IgD-negative memory B cell (primary cell): ENCODE measurements at regions not wholly inside any gene's neighbourhood (a gene's known extent, or its start where the extent isn't known, plus 50 kb on each side); places are given as distances from the start of the nearest gene placed in this dataset.
"Not testable (repeated sequence)": the region's sequence is repeated elsewhere in the genome, so short reads cannot be mapped to it uniquely, and the experiment has no call there.

Source experiments
- H3K27ac Mint-ChIP-seq, 3 donors: one replicate each; pipeline ENCODE4 v1.8.0; 2020 to 2022; ENCODE audit warnings: mild to moderate bottlenecking in 3 of 3, mixed read lengths in 3 of 3, moderate library complexity in 1 of 3
- H3K27me3 Mint-ChIP-seq: one replicate; pipeline ENCODE4 v1.8.0; 2021; ENCODE audit warnings: mixed read lengths
- H3K36me3 Mint-ChIP-seq: one replicate; pipeline ENCODE4 v1.8.0; 2020; ENCODE audit warnings: mild to moderate bottlenecking, mixed read lengths
- H3K4me1 Mint-ChIP-seq, 3 donors: one replicate each; pipeline ENCODE4 v1.8.0; 2020 to 2022; ENCODE audit warnings: mixed read lengths in 3 of 3, mild to moderate bottlenecking in 1 of 3
- H3K4me3 Mint-ChIP-seq, 4 donors: one replicate each; pipeline ENCODE4 v1.8.0; 2020 to 2022; ENCODE audit warnings: mild to moderate bottlenecking in 4 of 4, mixed read lengths in 4 of 4, moderate library complexity in 3 of 4
- H3K9me3 Mint-ChIP-seq, 3 donors: one replicate each; pipeline ENCODE4 v1.8.0; 2020 to 2021; ENCODE audit warnings: mixed read lengths in 3 of 3, mild to moderate bottlenecking in 1 of 3

GRCh38 chr4:54439831-54440243 lies 210.7 kb downstream of the PDGFRA start:
- peaks cover 0 to 4% (median 3%) of the 10 kb centered on the region in 3 donors for H3K9me3 Mint-ChIP-seq

GRCh38 chr4:54440394-54441136 lies 211.5 kb downstream of the PDGFRA start:
- Mint-ChIP-seq H3K4me3 (no peak overlapping the region), H3K4me1 (no peaks in the 10 kb centered on the region), H3K9me3 (peaks cover 0 to 4% (median 3%) of the 10 kb centered on the region in 3 donors), H3K27me3 (peaks cover 7% of the 10 kb centered on the region), H3K27ac (no peak overlapping the region), H3K36me3 (peaks cover 3% of the 10 kb centered on the region)

More at GRCh38 chr4:54439831-54440243, 210.7 kb downstream of the PDGFRA start:
- H3K4me1 Mint-ChIP-seq: no peaks in the 10 kb centered on the region
- no peak overlapping the region for H3K4me3 Mint-ChIP-seq
- peaks cover 3% of the 10 kb centered on the region for H3K36me3 Mint-ChIP-seq
- no peak overlapping the region for H3K27ac Mint-ChIP-seq
- peaks cover 7% of the 10 kb centered on the region for H3K27me3 Mint-ChIP-seq

GRCh38 chr4:54445866-54446265 lies 211.9 kb upstream of the KIT start:
- H3K4me1 Mint-ChIP-seq: no peaks in the 10 kb centered on the region
- no peak overlapping the region for H3K27ac Mint-ChIP-seq
- H3K4me3 Mint-ChIP-seq: no peak overlapping the region
- H3K36me3 Mint-ChIP-seq: peaks cover 3% of the 10 kb centered on the region
- H3K27me3 Mint-ChIP-seq: no peaks in the 10 kb centered on the region
- H3K9me3 Mint-ChIP-seq: peaks cover 0 to 21% (median 5%) of the 10 kb centered on the region in 3 donors

DNA sequence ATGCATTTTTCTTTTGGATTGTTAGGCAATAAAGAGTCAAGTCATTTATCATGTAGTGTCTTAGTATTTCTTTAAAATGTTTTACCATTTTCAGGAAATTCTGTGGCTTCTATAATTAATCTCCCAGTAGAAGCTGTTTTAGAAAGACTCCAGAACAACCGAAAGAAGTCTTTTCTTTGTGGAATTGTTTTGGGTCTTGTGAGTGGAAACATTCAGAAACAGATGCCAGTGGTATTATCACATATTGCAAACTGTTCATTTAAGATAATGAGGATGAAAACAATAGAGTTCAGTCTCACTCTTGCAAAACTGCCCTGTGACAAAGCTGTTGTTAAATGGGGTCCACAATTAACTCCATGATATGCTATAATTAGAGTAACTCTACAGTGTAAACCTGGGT lies 211.2 kb upstream of the KIT start:
- H3K36me3 Mint-ChIP-seq: peaks cover 3% of the 10 kb centered on the region
- H3K4me1 Mint-ChIP-seq: no peaks in the 10 kb centered on the region
- no peak overlapping the region for H3K27ac Mint-ChIP-seq
- no peaks in the 10 kb centered on the region for H3K27me3 Mint-ChIP-seq
- peaks cover 0 to 21% (median 5%) of the 10 kb centered on the region in 3 donors for H3K9me3 Mint-ChIP-seq
- no peak overlapping the region for H3K4me3 Mint-ChIP-seq

DNA sequence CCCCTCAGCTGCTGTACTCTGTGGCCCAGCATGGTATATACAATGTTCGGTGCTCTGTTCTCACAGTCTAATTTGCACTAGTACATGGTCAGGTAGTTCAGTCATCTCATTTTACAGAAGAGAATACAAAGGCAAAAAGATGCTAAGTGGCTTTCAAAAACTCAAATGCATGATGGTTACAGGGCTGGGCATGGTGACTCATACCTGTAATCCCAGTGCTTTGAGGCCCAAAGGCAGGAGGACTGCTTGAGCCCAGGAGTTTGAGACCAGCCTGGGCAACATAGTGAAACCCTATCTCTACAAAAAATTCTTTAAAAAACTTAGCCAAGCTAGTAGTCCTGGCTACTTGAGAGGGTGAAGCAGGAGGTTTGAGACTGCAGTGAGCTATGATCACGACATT lies 210.5 kb upstream of the KIT start:
- H3K4me3 Mint-ChIP-seq: no peak overlapping the region
- H3K27ac Mint-ChIP-seq: peak overlapping the region in 1 of 3 donors; percentile 12
- H3K9me3 Mint-ChIP-seq: peaks cover 0 to 23% (median 3%) of the 10 kb centered on the region in 3 donors
- H3K27me3 Mint-ChIP-seq: no peaks in the 10 kb centered on the region
- H3K36me3 Mint-ChIP-seq: peaks cover 3% of the 10 kb centered on the region
- H3K4me1 Mint-ChIP-seq: no peaks in the 10 kb centered on the region

GRCh38 chr4:54449999-54450398 lies 207.8 kb upstream of the KIT start:
- H3K27ac Mint-ChIP-seq: no peak overlapping the region
- no peak overlapping the region for H3K4me3 Mint-ChIP-seq
- H3K36me3 Mint-ChIP-seq: no peaks in the 10 kb centered on the region
- H3K27me3 Mint-ChIP-seq: no peaks in the 10 kb centered on the region
- H3K9me3 Mint-ChIP-seq: peaks cover 0 to 27% (median 3%) of the 10 kb centered on the region in 3 donors
- no peaks in the 10 kb centered on the region for H3K4me1 Mint-ChIP-seq

GRCh38 chr4:54466960-54467359 lies 190.8 kb upstream of the KIT start:
- H3K27ac Mint-ChIP-seq, H3K36me3 Mint-ChIP-seq, H3K4me3 Mint-ChIP-seq, H3K27me3 Mint-ChIP-seq, H3K4me1 Mint-ChIP-seq: not testable (repeated sequence)
- H3K9me3 Mint-ChIP-seq: peaks cover 9 to 17% (median 12%) of the 10 kb centered on the region in 3 donors

- Mint-ChIP-seq H3K9me3 (peaks cover 4 to 7% (median 4%) of the 10 kb centered on the region in 3 donors), H3K27ac (no peak overlapping the region), H3K27me3 (peaks cover 3% of the 10 kb centered on the region), H3K36me3 (peaks cover 3% of the 10 kb centered on the region), H3K4me3 (no peak overlapping the region), H3K4me1 (no peaks in the 10 kb centered on the region)
These were observed 184.6 kb upstream of the KIT start for GRCh38 chr4:54473077-54473545.

DNA sequence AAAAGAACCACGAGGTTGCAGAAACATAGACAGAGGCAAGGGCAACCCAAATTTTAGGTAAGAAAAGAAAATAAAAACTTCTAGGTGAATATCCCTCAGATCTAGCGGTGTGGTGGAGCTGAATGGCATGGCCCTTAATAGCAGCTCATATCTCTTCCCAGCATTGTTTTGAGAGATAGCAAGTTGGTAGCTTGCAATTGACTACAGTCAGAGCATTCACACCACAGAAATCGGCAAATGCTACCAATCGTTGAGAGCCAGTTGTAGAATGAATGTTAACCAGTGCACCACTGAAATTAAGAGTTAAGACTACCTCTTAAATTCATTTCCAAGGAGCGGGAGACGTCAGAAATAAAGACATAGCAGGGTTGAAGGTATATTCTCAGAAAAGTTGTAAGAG lies 184.0 kb upstream of the KIT start:
- Mint-ChIP-seq H3K27me3 (peaks cover 3% of the 10 kb centered on the region), H3K27ac (no peak overlapping the region), H3K36me3 (peaks cover under 1% of the 10 kb centered on the region), H3K9me3 (peaks cover 0 to 6% (median 3%) of the 10 kb centered on the region in 3 donors), H3K4me3 (no peak overlapping the region), H3K4me1 (no peaks in the 10 kb centered on the region)

DNA sequence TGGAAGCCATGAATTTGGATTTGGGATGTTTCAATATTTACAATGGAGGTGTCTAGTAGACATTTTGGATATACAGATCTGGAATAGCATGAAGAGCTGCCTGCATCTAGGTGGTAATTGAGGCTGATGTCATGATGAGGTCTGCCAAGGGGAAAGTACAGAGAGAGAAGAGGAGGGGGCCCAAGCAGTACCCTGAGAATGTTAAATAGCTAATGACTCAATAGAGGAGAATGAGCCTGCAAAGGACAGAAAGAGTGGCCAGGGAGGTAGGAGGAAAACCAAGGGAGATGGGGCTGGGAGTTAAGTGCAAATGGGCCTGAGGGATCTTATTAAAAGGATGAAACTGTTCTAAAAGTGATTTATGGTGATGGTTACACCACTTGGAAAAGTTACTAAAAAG lies 182.2 kb upstream of the KIT start:
- Mint-ChIP-seq H3K27ac (no peak overlapping the region), H3K9me3 (peaks cover 2 to 13% (median 4%) of the 10 kb centered on the region in 3 donors), H3K27me3 (peaks cover 3% of the 10 kb centered on the region), H3K4me1 (no peaks in the 10 kb centered on the region), H3K36me3 (no peaks in the 10 kb centered on the region), H3K4me3 (no peak overlapping the region)

DNA sequence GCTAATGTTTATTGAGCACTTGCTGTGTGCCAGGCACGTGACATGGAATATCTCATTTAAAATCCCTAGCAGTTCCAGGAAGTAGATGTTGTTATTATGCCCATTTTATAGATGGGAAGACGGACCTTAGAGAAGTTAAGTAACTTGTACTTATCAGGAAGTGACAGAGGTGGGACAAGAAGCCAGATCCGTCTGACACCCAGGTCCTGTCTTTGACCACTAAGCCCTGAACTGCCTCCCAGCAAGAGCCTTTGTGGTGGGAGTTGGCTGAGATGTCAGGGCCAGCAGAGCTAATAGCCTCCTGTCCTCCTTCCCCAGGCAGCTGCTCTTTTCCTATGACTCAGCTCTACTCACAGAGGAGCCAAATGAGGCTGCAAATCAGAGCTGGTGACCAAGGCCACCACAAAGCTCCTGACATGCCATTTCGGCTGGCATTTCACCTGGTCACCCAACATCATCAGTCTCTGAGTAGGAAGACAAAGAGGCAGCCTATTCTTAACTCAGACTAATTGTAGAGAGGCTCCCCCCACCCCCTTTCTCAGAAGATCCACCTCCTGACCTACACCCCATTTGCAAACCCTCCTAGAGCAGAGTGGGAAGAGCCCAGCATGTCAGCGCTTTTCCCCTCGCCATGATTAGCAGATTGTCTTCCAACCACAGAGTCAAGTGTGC lies 175.1 kb upstream of the KIT start:
- Mint-ChIP-seq H3K36me3 (no peaks in the 10 kb centered on the region), H3K27me3 (peaks cover 1% of the 10 kb centered on the region), H3K9me3 (peaks cover 3 to 13% (median 4%) of the 10 kb centered on the region in 3 donors), H3K4me3 (no peak overlapping the region), H3K27ac (no peak overlapping the region), H3K4me1 (no peaks in the 10 kb centered on the region)

GRCh38 chr4:54484383-54484782 lies 173.4 kb upstream of the KIT start:
- no peaks in the 10 kb centered on the region for H3K4me1 Mint-ChIP-seq
- H3K36me3 Mint-ChIP-seq: no peaks in the 10 kb centered on the region
- H3K27me3 Mint-ChIP-seq: peaks cover 1% of the 10 kb centered on the region
- H3K9me3 Mint-ChIP-seq: peaks cover 0 to 7% (median 3%) of the 10 kb centered on the region in 3 donors
- no peak overlapping the region for H3K27ac Mint-ChIP-seq
- no peak overlapping the region for H3K4me3 Mint-ChIP-seq

- Mint-ChIP-seq H3K36me3 (no peaks in the 10 kb centered on the region), H3K4me1 (no peaks in the 10 kb centered on the region), H3K27me3 (peaks cover 1% of the 10 kb centered on the region), H3K4me3 (no peak overlapping the region), H3K9me3 (no peaks in the 10 kb centered on the region), H3K27ac (no peak overlapping the region)
These were observed 170.3 kb upstream of the KIT start for GRCh38 chr4:54487491-54487890.

- no peaks in the 10 kb centered on the region for H3K9me3 Mint-ChIP-seq
- H3K27ac Mint-ChIP-seq: no peak overlapping the region
- H3K36me3 Mint-ChIP-seq: no peaks in the 10 kb centered on the region
- no peaks in the 10 kb centered on the region for H3K4me1 Mint-ChIP-seq
- H3K4me3 Mint-ChIP-seq: no peak overlapping the region
- peaks cover 5% of the 10 kb centered on the region for H3K27me3 Mint-ChIP-seq
These were observed 163.9 kb upstream of the KIT start for GRCh38 chr4:54493862-54494261.

GRCh38 chr4:54495091-54495490 lies 162.7 kb upstream of the KIT start:
- Mint-ChIP-seq H3K9me3 (no peaks in the 10 kb centered on the region), H3K36me3 (peaks cover 3% of the 10 kb centered on the region), H3K4me1 (no peaks in the 10 kb centered on the region), H3K27me3 (peaks cover 5% of the 10 kb centered on the region), H3K27ac (no peak overlapping the region), H3K4me3 (no peak overlapping the region)

- no peaks in the 10 kb centered on the region for H3K4me1 Mint-ChIP-seq
- no peak overlapping the region for H3K27ac Mint-ChIP-seq
- peaks cover 3% of the 10 kb centered on the region for H3K36me3 Mint-ChIP-seq
- no peaks in the 10 kb centered on the region for H3K9me3 Mint-ChIP-seq
- no peak overlapping the region for H3K4me3 Mint-ChIP-seq
- peaks cover 5% of the 10 kb centered on the region for H3K27me3 Mint-ChIP-seq
These were observed 162.1 kb upstream of the KIT start for GRCh38 chr4:54495641-54496040.
